H9 (cell line): ENCODE measurements at regions not wholly inside any gene's neighbourhood (a gene's known extent, or its start where the extent isn't known, plus 50 kb on each side); places are given as distances from the start of the nearest gene placed in this dataset.

Experiments
- DNase-seq: peaks from one replicate; pipeline ENCODE4 v3.0.0-alpha.2; 2017
- H2AFZ ChIP-seq: one replicate; pipeline ENCODE4 v1.6.1; 2013; ENCODE audit warnings: mild to moderate bottlenecking, low read length, control low read depth, moderate library complexity
- H2AK5ac ChIP-seq: 2 replicates; pipeline ENCODE4 v1.6.1; 2013; ENCODE audit warnings: low read length, control low read depth, mixed read lengths; ENCODE audit not compliant: insufficient read length
- H2BK120ac ChIP-seq: one replicate; pipeline ENCODE4 v1.6.1; 2013; ENCODE audit warnings: low read depth, mild to moderate bottlenecking, low read length, control low read depth, inconsistent platforms; ENCODE audit not compliant: poor library complexity, severe bottlenecking
- H2BK12ac ChIP-seq: 2 replicates; pipeline ENCODE4 v1.6.1; 2013; ENCODE audit warnings: low read length, control low read depth, mixed read lengths, low read depth; ENCODE audit not compliant: insufficient read length
- H2BK15ac ChIP-seq: 2 replicates; pipeline ENCODE4 v1.6.1; 2013; ENCODE audit warnings: low read depth, low read length, control low read depth
- H2BK20ac ChIP-seq: one replicate; pipeline ENCODE4 v1.6.1; 2013; ENCODE audit warnings: low read depth, mild to moderate bottlenecking, low read length, control low read depth, inconsistent platforms; ENCODE audit not compliant: poor library complexity, severe bottlenecking
- H2BK5ac ChIP-seq: 2 replicates; pipeline ENCODE4 v1.6.1; 2013; ENCODE audit warnings: low read length, control low read depth, mixed read lengths; ENCODE audit not compliant: insufficient read length
- H3K14ac ChIP-seq: 2 replicates; pipeline ENCODE4 v1.6.1; 2013; ENCODE audit warnings: low read length, control low read depth; ENCODE audit not compliant: insufficient read depth
- H3K18ac ChIP-seq: 2 replicates; pipeline ENCODE4 v1.6.1; 2013; ENCODE audit warnings: low read depth, mild to moderate bottlenecking, mixed read lengths, low read length, control low read depth; ENCODE audit not compliant: insufficient read length
- H3K23ac ChIP-seq: 2 replicates; pipeline ENCODE4 v1.6.1; 2013; ENCODE audit warnings: low read length, control low read depth, mixed read lengths, low read depth; ENCODE audit not compliant: insufficient read length
- H3K23me2 ChIP-seq: 2 replicates; pipeline ENCODE4 v1.6.1; 2013; ENCODE audit warnings: low read depth, mild to moderate bottlenecking, mixed read lengths, low read length, control low read depth; ENCODE audit not compliant: insufficient read length, poor library complexity, severe bottlenecking
- H3K27ac ChIP-seq: 2 replicates; pipeline ENCODE4 v1.5.1; 2013; ENCODE audit warnings: low read length, control low read depth, mixed read lengths, low read depth; ENCODE audit not compliant: insufficient read length
- H3K27me3 ChIP-seq: 2 replicates; pipeline ENCODE4 v1.6.1; 2013; ENCODE audit warnings: low read length, control low read depth, inconsistent platforms; ENCODE audit not compliant: insufficient read depth
- H3K4ac ChIP-seq: 2 replicates; pipeline ENCODE4 v1.6.1; 2013; ENCODE audit warnings: low read depth, mild to moderate bottlenecking, control low read depth, inconsistent platforms, low read length, moderate library complexity
- H3K4me1 ChIP-seq: 2 replicates; pipeline ENCODE4 v1.6.1; 2013; ENCODE audit warnings: low read length, control low read depth, inconsistent platforms; ENCODE audit not compliant: insufficient read depth
- H3K4me2 ChIP-seq: 2 replicates; pipeline ENCODE4 v1.6.1; 2013; ENCODE audit warnings: low read length, control low read depth, mixed read lengths; ENCODE audit not compliant: insufficient read length, insufficient read depth
- H3K56ac ChIP-seq: 2 replicates; pipeline ENCODE4 v1.6.1; 2013; ENCODE audit warnings: low read depth, mild to moderate bottlenecking, mixed read lengths, low read length, control low read depth; ENCODE audit not compliant: insufficient read length
- H3K79me1 ChIP-seq: 2 replicates; pipeline ENCODE4 v1.6.1; 2013; ENCODE audit warnings: low read depth, mild to moderate bottlenecking, moderate library complexity, low read length, control low read depth, inconsistent platforms; ENCODE audit not compliant: insufficient read depth, poor library complexity, severe bottlenecking
- H3K79me2 ChIP-seq: 2 replicates; pipeline ENCODE4 v1.6.1; 2013; ENCODE audit warnings: low read length, control low read depth, inconsistent platforms; ENCODE audit not compliant: insufficient read depth
- H3K9ac ChIP-seq: 2 replicates; pipeline ENCODE4 v1.6.1; 2013; ENCODE audit warnings: low read length, control low read depth, mixed read lengths; ENCODE audit not compliant: insufficient read length; ENCODE audit errors: extremely low read depth
- H3K9me3 ChIP-seq: one replicate; pipeline ENCODE4 v1.6.1; 2013; ENCODE audit warnings: low read depth, low read length, inconsistent platforms; ENCODE audit not compliant: control insufficient read depth
- H3T11ph ChIP-seq: one replicate; pipeline ENCODE4 v1.6.1; 2013; ENCODE audit warnings: mild to moderate bottlenecking, low read length, control low read depth, inconsistent platforms
- H4K20me1 ChIP-seq: one replicate; pipeline ENCODE4 v1.6.1; 2013; ENCODE audit not compliant: control insufficient read depth, insufficient read length, insufficient read depth
- H4K5ac ChIP-seq: 2 replicates; pipeline ENCODE4 v1.6.1; 2013; ENCODE audit warnings: low read depth, mild to moderate bottlenecking, mixed read lengths, low read length, control low read depth; ENCODE audit not compliant: insufficient read length
- H4K8ac ChIP-seq: replicated peaks from 2 replicates; pipeline ENCODE4 v1.6.1; 2013; ENCODE audit warnings: low read length, control low read depth, mixed read lengths, low read depth; ENCODE audit not compliant: insufficient read length
- H4K91ac ChIP-seq: 2 replicates; pipeline ENCODE4 v1.6.1; 2013; ENCODE audit warnings: low read depth, mild to moderate bottlenecking, moderate library complexity, mixed read lengths, low read length, control low read depth; ENCODE audit not compliant: insufficient read length
- H3K27ac Mint-ChIP-seq, 3 experiments: 2 replicates in 2 of 3; 3 replicates in 1 of 3; pipeline ENCODE4 v1.8.0; 2020 to 2021; ENCODE audit warnings: mixed read lengths in 3 of 3, mild to moderate bottlenecking in 1 of 3, moderate library complexity in 1 of 3
- H3K27me3 Mint-ChIP-seq: 2 replicates; pipeline ENCODE4 v1.8.0; 2021; ENCODE audit warnings: low read depth, mild to moderate bottlenecking, moderate library complexity, mixed read lengths
- H3K36me3 Mint-ChIP-seq, 3 experiments: 2 replicates in 2 of 3; 3 replicates in 1 of 3; pipeline ENCODE4 v1.8.0; 2020 to 2021; ENCODE audit warnings: low read depth in 3 of 3, mixed read lengths in 3 of 3; ENCODE audit not compliant: insufficient read depth in 1 of 3
- H3K4me1 Mint-ChIP-seq, 2 experiments: 2 replicates each; pipeline ENCODE4 v1.8.0; 2020; ENCODE audit warnings: mixed read lengths in 2 of 2
- H3K4me3 Mint-ChIP-seq, 2 experiments: 2 replicates in 1 of 2; 3 replicates in 1 of 2; pipeline ENCODE4 v1.8.0; 2020 to 2021; ENCODE audit warnings: mild to moderate bottlenecking in 2 of 2, mixed read lengths in 2 of 2, moderate library complexity in 1 of 2
- H3K9me3 Mint-ChIP-seq, 2 experiments: 2 replicates in 1 of 2; 3 replicates in 1 of 2; pipeline ENCODE4 v1.8.0; 2020; ENCODE audit warnings: mild to moderate bottlenecking in 2 of 2, mixed read lengths in 2 of 2, moderate library complexity in 1 of 2
- CTCF ChIP-seq: fragments of 200-600 bp; sonication (generic); conservative IDR thresholded peaks from 3 replicates; pipeline ENCODE4 v1.8.0; 2021; ENCODE audit warnings: antibody characterized with exemption, mild to moderate bottlenecking
- WGBS: extraction: QIAGEN DNeasy Blood & Tissue Kit; methylation state at CpG from one replicate; pipeline ENCODE4 v1.1.7; 2013; ENCODE audit warnings: missing lambda C conversion rate, low lambda C conversion rate, mixed read lengths; ENCODE audit not compliant: insufficient read length; ENCODE audit errors: extremely low coverage; 5-methylcytosine and 5-hydroxymethylcytosine counted together

DNA sequence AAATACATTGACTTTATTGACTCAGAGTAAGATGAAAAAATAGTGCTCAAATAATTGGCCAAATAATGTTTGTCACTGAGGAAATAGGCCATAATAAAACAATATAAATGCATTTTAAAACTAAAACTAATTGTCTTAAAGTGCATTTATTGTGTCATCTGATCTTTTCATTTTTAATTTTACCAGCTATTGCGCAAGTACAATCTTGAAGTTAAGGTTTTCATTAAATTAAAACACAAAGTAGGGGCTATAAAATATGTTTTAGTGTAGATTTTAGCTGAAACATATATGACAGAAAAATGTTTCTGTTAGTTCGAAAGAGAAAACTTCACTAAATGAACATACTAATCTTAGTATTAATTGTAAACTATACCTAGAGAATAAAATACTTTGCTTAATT is 832.8 kb downstream of the FSCB start:
- H3K9me3 Mint-ChIP-seq = peaks cover 3 to 9% of the 10 kb centered on the region in 2 experiments; a peak in 1 of 5 replicates
- Histone ChIP-seq H3K4me1 (no peaks in the 10 kb centered on the region), H3K14ac (no peak overlapping the region), H3K4me2 (no peak overlapping the region), H4K20me1 (no peaks in the 10 kb centered on the region), H3T11ph (no peak overlapping the region), H4K91ac (no peak overlapping the region), H2AK5ac (no peak overlapping the region), H2BK120ac (no peak overlapping the region), H2BK5ac (no peak overlapping the region), H3K4ac (no peak overlapping the region), H2BK15ac (no peak overlapping the region), H3K9ac (no peak overlapping the region), H3K23me2 (no peaks in the 10 kb centered on the region), H3K23ac (no peak overlapping the region), H3K27me3 (no peaks in the 10 kb centered on the region), H4K8ac (no peak overlapping the region), H4K5ac (no peak overlapping the region), H3K9me3 (no peaks in the 10 kb centered on the region), H3K79me2 (no peaks in the 10 kb centered on the region), H3K18ac (no peak overlapping the region), H3K79me1 (no peaks in the 10 kb centered on the region), H3K27ac (no peak overlapping the region), H2BK20ac (no peak overlapping the region), H3K56ac (no peak overlapping the region), H2BK12ac (no peak overlapping the region), H2AFZ (no peak overlapping the region)
- no peak overlapping the region for H3K4me3 Mint-ChIP-seq
- peaks cover 0 to 2% of the 10 kb centered on the region in 2 experiments; a peak in 1 of 4 replicates for H3K4me1 Mint-ChIP-seq
- no peak for DNase-seq
- peaks cover 0 to 4% (median 0%) of the 10 kb centered on the region in 3 experiments; a peak in 2 of 7 replicates for H3K36me3 Mint-ChIP-seq
- no peak overlapping the region for H3K27ac Mint-ChIP-seq
- WGBS = no CpG with 5 or more reads among the region's 2 CpGs
- no peaks in the 10 kb centered on the region for H3K27me3 Mint-ChIP-seq
- no peak for TF ChIP-seq CTCF
